ENCODE measurements at regions not wholly inside any gene's neighbourhood (a gene's known extent, or its start where the extent isn't known, plus 50 kb on each side); places are given as distances from the start of the nearest gene placed in this dataset.

DNA sequence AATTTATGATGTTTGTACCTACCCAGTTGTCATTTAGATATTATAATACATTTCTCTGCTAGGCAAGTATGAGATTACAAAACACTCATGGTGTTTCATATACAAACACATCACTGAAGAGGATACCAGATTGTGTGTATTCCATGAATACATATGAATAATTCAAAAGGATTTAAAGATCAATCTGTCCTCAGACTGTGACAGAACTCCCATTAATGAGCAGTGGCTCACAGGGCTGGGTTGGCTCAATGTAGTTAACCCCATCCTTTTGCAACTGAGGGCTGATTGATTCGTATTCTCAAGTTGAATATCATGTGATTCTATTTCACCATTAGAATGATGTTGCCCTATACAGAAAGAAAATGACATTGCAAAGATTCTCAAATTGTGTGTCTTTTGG, 79.6 kb upstream of the SPANXN2 start:
- Histone ChIP-seq H3K27me3 (ENCODE audit: control insufficient read depth, insufficient read depth, low read length) (no peaks in the 10 kb centered on the region), H2BK20ac (ENCODE audit: low read depth, low read length) (no peak overlapping the region), H2BK120ac (ENCODE audit: low read depth, low read length) (no peak overlapping the region), H3K14ac (replicated peaks; ENCODE audit: low read depth, low read length) (no peak overlapping the region), H4K8ac (ENCODE audit: low read depth in 2 of 2, low read length in 2 of 2) (no peak overlapping the region), H3K4me1 (ENCODE audit: control insufficient read depth, insufficient read depth, low read length) (no peaks in the 10 kb centered on the region), H2BK15ac (ENCODE audit: low read depth, low read length) (no peak overlapping the region), H2AFZ (replicated peaks; ENCODE audit: low read length, poor library complexity) (no peak overlapping the region), H3K9me1 (ENCODE audit: insufficient read depth, low read length) (no peaks in the 10 kb centered on the region), H3K9ac (ENCODE audit: low read depth, low read length) (no peak overlapping the region), H3K79me1 (ENCODE audit: low read depth in 1 of 2, low read length in 2 of 2) (no peaks in the 10 kb centered on the region), H2BK5ac (ENCODE audit: low read depth, low read length, poor library complexity, severe bottlenecking) (no peak overlapping the region), H3K4me3 (ENCODE audit: insufficient read depth, low read depth, low read length) (no peak overlapping the region), H4K20me1 (ENCODE audit: insufficient read depth, low read length) (no peaks in the 10 kb centered on the region), H2AK9ac (replicated peaks; ENCODE audit: low read depth, low read length, poor library complexity) (no peak overlapping the region), H3K4me2 (ENCODE audit: low read depth, low read length) (no peak overlapping the region), H3K27ac (ENCODE audit: insufficient read depth, low read length) (no peak overlapping the region), H3K9me3 (ENCODE audit: control insufficient read depth, insufficient read depth, low read length) (no peaks in the 10 kb centered on the region), H3K56ac (ENCODE audit: extremely low read depth, insufficient read depth, low read length) (no peak overlapping the region), H3K36me3 (ENCODE audit: control insufficient read depth, insufficient read depth, low read length) (no peaks in the 10 kb centered on the region), H2AK5ac (ENCODE audit: low read depth, low read length) (no peak overlapping the region), H4K91ac (ENCODE audit: insufficient read depth, low read depth, low read length) (no peak overlapping the region), H3K23ac (ENCODE audit: low read depth, low read length) (no peak overlapping the region), H3K4ac (ENCODE audit: low read depth, low read length) (no peak overlapping the region), H4K5ac (ENCODE audit: low read depth, low read length) (no peak overlapping the region), H3K18ac (ENCODE audit: low read depth, low read length) (no peak overlapping the region)
- ChIA-PET POLR2A (ENCODE audit: unreplicated experiment) (no interaction called here), CTCF (no interaction called here)
- ATAC-seq (ENCODE audit: low read depth) (no peak), DNase-seq (no peak)
- no TSS peak for BruUV-seq (replicated peaks)
- WGBS, 2 experiments (ENCODE audit: extremely low coverage in 2 of 2, insufficient read length in 1 of 2) = no CpG with 5 or more reads among the region's 1 CpG
- no peak for TF ChIP-seq BHLHE40 (IDR thresholded peaks at IDR 0.05; ENCODE audit: low read depth, low read length)
- in situ Hi-C loops (cut with MboI; ENCODE audit: low sequenced_read_pairs) (no loop called here), intact Hi-C loops (cut with micrococcal nuclease) (no loop called here), dilution Hi-C loops (cut with HindIII; ENCODE audit: low sequenced_read_pairs, unreplicated experiment) (no loop called here)

Data from IMR-90 (cell line).